DND-41 (cell line): ENCODE measurements at regions not wholly inside any gene's neighbourhood (a gene's known extent, or its start where the extent isn't known, plus 50 kb on each side); places are given as distances from the start of the nearest gene placed in this dataset.

Source experiments
- CTCF ChIP-seq: IDR thresholded peaks from 2 replicates; pipeline ENCODE4 v1.5.1; 2012; ENCODE audit warnings: borderline replicate concordance, low read length, moderate library complexity, mild to moderate bottlenecking; ENCODE audit not compliant: poor library complexity, severe bottlenecking; ENCODE audit errors: extremely low read depth
- EZH2 ChIP-seq: IDR thresholded peaks from 3 replicates; pipeline ENCODE4 v1.6.1; 2012; ENCODE audit warnings: borderline replicate concordance, low read depth, mild to moderate bottlenecking, moderate library complexity, low read length, inconsistent platforms; ENCODE audit not compliant: severe bottlenecking

- TF ChIP-seq CTCF, result no peak
- TF ChIP-seq EZH2, result no peak
Observed at GRCh38 chr5:3709717-3710348, 114.2 kb downstream of the IRX1 start.
